ENCODE measurements at regions not wholly inside any gene's neighbourhood (a gene's known extent, or its start where the extent isn't known, plus 50 kb on each side); places are given as distances from the start of the nearest gene placed in this dataset.

DNA sequence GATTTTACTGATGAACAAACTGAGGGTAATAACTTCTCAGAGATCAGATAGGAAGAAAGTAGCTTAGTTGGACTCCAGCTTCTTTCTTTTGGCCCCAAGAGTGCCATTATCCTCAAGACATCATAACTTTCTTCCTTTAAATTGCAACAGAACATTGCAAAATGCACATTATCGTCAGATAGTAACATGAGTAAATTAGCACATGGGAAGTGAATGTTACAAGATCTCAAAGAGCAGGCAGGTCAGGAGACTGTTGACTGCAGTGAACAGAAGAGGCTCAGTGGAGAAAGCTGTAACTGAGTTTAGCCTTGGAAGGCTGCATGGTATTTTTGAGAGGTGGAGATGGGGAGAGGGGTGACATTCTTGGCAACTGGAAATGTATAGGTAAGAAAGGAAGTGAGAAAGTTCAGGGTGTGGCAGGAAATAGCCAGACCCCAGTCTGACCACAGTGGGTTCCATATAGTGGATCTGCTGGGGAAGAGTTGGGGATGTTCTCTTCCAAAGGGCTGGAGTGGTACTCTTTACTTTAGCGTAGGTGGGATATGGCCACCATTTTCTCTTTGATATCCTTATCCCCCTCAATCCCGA is 307.7 kb downstream of the RPLP1 start:
- TF ChIP-seq, protein P1, sequence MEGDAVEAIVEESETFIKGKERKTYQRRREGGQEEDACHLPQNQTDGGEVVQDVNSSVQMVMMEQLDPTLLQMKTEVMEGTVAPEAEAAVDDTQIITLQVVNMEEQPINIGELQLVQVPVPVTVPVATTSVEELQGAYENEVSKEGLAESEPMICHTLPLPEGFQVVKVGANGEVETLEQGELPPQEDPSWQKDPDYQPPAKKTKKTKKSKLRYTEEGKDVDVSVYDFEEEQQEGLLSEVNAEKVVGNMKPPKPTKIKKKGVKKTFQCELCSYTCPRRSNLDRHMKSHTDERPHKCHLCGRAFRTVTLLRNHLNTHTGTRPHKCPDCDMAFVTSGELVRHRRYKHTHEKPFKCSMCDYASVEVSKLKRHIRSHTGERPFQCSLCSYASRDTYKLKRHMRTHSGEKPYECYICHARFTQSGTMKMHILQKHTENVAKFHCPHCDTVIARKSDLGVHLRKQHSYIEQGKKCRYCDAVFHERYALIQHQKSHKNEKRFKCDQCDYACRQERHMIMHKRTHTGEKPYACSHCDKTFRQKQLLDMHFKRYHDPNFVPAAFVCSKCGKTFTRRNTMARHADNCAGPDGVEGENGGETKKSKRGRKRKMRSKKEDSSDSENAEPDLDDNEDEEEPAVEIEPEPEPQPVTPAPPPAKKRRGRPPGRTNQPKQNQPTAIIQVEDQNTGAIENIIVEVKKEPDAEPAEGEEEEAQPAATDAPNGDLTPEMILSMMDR (IDR thresholded peaks at IDR 0.05; ENCODE audit: low read length) = no peak
- no peak for TF ChIP-seq EZH2phosphoT487 (IDR thresholded peaks at IDR 0.05; ENCODE audit: low read length)

All from MM.1S (cell line).